Stimulated activated CD8-positive, alpha-beta memory T cell treated with anti-CD3 and anti-CD28 coated beads, Interleukin-4, amount 100 ng/mL, for 1 hour (primary cell): ENCODE measurements at regions not wholly inside any gene's neighbourhood (a gene's known extent, or its start where the extent isn't known, plus 50 kb on each side); places are given as distances from the start of the nearest gene placed in this dataset.

Experiments used
- DNase-seq, 2 donors: peaks; one replicate each; pipeline ENCODE4 v3.0.0-alpha.2; 2020; ENCODE audit warnings: low read depth in 2 of 2, low spot score in 1 of 2

GRCh38 chr2:6645672-6646071 lies 220.0 kb downstream of the CMPK2 start:
- DNase-seq: no peak

GRCh38 chr2:6647046-6647445 lies 218.7 kb downstream of the CMPK2 start:
- no peak for DNase-seq

GRCh38 chr2:6648596-6649247 lies 217.0 kb downstream of the CMPK2 start:
- no peak for DNase-seq

DNA sequence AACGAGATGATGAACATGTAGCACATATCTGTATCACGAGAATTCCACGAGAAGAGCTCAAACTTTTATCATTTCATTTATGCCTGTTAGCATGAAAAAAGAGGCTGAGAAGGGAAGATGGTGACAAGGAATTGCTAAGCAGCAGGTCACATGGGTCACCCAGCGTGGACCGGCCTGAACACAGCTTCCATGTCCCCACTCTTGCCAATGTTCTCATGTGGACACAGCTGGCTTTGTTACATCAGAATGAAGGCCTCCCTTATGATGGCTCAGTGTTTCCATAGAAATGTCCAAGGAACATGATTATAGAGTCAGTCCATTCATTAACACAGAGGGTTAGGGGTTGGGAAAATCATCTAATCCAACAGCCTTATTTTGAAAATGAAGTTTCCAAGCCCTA lies 215.4 kb downstream of the CMPK2 start:
- DNase-seq: no peak

GRCh38 chr2:6652251-6652650 lies 213.5 kb downstream of the CMPK2 start:
- no peak for DNase-seq

GRCh38 chr2:6653281-6653750 lies 212.4 kb downstream of the CMPK2 start:
- DNase-seq: no peak

GRCh38 chr2:6654279-6654678 lies 211.4 kb downstream of the CMPK2 start:
- no peak for DNase-seq

- DNase-seq: no peak
These were observed 209.1 kb downstream of the CMPK2 start for GRCh38 chr2:6656633-6657032.

DNA sequence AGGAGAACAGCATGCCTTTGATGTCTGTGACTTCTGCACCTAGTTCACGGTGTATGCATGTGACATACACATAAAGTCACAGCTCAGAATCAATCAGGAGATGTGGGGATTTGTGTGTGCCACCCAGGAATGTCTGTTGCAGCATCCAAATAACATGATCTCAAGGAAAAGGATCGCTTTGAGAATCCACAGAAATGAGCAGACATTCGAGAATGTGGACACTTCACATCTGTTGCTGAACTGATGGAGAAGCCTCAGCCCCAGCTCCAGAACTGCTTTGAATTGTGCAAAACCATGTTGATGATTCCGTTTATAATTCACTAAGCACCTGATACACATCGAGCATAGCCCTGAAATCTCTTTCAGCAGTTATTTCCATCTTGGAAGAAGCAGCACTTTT lies 208.6 kb downstream of the CMPK2 start:
- no peak for DNase-seq

GRCh38 chr2:6657855-6658254 lies 207.9 kb downstream of the CMPK2 start:
- no peak for DNase-seq

DNA sequence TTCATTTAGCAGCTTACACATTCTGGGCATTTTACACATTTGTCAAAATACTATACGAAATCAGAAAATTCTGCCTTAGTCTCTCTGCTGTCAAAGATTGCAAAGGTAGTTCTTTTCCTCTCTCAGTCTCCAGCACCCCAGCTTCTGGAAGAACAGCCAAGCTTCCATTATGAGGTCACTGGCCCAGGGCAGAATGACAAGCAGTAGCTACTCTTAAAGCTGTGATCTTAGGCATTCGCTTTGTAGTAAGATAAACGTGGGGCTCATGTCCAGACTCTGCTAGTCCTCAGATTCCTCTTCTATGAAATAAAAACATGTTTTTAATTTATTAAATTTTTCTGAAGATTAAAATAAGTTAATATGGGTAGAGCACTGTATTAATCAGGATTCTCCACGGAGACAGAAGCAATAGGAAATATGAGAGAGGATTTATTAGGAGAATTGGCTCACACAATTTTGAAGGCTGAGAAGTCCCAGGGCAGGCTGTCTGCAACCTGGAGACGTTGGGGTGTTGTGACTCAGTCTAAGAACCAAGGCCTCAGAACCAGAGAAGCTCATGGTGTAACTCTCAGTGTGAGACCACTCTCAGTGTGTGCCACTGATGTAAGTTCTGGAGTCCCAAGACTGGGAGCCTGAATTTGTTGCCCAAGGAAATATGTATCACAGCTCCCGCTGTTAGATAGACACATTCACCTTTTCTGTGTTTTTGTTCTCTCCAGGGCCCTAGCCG lies 201.2 kb downstream of the CMPK2 start:
- no peak for DNase-seq

DNA sequence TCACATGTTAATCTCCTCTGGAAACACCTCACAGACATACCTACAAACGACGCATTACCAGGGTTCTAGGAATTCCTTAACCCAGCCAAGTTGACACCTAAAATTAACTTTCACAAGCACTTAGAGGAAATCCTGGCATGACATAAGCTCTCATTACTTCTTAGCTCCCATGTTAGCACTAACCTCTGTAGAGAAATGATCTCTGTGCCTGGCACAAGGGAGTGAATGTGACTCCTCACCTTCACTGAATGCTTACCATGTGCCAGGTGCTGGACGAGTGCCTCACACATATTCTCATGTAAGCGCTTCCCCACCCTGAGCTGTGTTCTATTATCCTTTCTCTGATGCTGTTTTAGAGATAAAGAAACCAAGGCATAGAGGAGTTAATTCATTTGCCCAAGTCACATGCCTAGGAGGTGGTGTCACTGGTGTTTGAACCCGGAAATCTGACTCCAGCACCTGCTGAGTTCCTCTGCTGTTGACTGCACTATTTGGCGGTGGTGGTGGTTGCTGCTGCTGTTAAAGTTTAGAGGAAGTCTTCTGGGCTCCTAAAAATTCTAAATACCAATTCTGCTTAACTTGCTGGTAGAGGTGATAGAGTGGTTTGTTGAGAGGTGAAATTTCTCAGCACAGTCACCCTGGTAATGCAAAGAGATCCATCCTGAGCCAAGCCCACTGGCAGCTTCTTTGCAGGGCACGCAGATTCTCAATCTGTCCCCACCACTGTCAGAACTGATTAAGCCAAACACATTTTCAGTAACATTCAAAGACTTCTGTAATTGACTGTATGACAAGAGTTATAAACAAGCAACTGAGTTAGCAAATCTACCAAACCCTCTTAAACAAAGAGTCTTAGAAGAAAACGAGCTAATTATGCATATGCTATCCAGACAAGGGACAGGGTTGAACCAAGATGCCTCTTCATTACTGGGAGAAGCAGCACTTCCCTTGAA lies 200.3 kb downstream of the CMPK2 start:
- DNase-seq: no peak

GRCh38 chr2:6667326-6667725 lies 198.4 kb downstream of the CMPK2 start:
- no peak for DNase-seq

DNA sequence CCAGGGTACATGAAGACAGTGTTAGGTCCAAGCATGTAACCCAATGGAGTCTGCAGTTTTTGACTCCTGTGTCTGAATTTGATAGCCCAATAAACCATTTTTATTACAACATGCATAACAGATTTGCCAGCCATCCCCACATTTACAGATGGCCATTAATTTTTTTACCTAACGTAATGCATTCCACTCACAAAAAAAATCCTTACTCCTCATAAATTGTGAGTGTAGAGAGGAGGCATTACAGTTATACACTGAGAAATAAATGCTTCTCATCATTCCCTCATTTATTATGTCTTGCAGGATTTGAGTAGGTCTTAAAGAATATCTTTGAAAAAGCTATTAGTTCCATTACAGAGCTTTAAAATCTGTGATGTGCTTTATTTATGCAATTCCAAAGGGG lies 193.8 kb downstream of the CMPK2 start:
- DNase-seq: no peak

- no peak for DNase-seq
These were observed 191.3 kb downstream of the CMPK2 start for GRCh38 chr2:6674381-6674780.

GRCh38 chr2:6675791-6676190 lies 189.9 kb downstream of the CMPK2 start:
- DNase-seq: no peak

- no peak for DNase-seq
These were observed 189.5 kb downstream of the CMPK2 start for GRCh38 chr2:6676241-6676640.

DNA sequence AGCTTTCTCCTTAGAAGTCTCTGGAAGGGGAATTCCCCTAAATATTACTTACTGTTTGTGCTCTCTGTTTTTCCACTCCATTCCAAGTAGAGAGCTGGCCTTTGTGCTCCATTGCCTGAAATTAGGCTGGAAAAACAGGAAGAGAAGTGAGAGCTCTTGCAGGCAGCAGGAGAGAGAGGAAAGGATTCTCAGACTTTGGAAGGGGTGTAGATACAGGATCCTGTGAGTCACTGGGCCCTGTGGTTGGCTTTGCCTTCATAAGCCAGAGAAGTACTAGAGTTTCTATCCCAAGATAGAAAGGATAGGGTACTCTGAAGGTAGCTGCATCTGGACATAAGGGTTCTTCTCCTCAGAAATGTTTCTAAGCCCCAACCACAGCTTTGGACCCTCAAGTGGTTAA lies 188.9 kb downstream of the CMPK2 start:
- no peak for DNase-seq

DNA sequence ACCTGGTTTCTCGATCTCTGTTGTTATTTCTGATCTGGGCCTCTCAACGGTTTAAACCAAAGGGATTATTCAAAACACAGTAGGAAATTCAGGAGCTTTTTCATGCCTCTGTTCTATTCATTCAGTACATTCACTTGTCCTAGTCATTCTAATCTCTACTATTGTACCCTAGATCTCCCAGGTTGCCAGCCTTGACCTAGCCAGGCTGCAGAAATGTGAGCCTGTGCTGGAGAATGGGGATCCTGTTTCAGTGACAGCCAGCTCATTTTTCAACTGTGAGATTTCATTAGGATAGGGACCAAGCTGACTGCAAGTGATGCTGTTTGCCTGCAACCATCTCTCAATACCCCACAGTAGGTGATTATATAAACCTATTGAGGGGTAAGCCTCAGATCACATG lies 186.2 kb downstream of the CMPK2 start:
- DNase-seq: no peak

- DNase-seq: no peak
These were observed 182.2 kb downstream of the CMPK2 start for GRCh38 chr2:6683516-6683915.

- DNase-seq: no peak
These were observed 180.3 kb downstream of the CMPK2 start for GRCh38 chr2:6685447-6685846.

DNA sequence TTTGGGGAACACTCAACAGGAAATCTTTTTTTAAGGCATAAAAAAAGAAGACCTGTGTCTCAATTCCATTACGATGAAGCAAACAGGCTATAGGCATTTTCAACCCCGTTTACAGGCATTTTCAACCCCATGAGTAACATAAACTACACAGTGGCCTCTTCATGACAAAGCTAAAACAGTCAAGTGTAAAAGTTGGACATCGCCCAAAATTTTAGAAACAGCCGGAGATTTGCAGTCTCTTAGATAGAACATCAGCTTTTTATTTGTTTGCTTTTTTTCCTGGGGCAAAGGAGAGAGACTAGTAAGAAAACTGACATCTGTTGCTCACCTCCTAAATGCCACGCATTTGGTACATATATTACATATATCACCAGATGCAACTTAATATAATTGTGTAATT lies 173.7 kb downstream of the CMPK2 start:
- DNase-seq: no peak
